ENCODE measurements at regions not wholly inside any gene's neighbourhood (a gene's known extent, or its start where the extent isn't known, plus 50 kb on each side); places are given as distances from the start of the nearest gene placed in this dataset.

- TF ChIP-seq, protein P1, sequence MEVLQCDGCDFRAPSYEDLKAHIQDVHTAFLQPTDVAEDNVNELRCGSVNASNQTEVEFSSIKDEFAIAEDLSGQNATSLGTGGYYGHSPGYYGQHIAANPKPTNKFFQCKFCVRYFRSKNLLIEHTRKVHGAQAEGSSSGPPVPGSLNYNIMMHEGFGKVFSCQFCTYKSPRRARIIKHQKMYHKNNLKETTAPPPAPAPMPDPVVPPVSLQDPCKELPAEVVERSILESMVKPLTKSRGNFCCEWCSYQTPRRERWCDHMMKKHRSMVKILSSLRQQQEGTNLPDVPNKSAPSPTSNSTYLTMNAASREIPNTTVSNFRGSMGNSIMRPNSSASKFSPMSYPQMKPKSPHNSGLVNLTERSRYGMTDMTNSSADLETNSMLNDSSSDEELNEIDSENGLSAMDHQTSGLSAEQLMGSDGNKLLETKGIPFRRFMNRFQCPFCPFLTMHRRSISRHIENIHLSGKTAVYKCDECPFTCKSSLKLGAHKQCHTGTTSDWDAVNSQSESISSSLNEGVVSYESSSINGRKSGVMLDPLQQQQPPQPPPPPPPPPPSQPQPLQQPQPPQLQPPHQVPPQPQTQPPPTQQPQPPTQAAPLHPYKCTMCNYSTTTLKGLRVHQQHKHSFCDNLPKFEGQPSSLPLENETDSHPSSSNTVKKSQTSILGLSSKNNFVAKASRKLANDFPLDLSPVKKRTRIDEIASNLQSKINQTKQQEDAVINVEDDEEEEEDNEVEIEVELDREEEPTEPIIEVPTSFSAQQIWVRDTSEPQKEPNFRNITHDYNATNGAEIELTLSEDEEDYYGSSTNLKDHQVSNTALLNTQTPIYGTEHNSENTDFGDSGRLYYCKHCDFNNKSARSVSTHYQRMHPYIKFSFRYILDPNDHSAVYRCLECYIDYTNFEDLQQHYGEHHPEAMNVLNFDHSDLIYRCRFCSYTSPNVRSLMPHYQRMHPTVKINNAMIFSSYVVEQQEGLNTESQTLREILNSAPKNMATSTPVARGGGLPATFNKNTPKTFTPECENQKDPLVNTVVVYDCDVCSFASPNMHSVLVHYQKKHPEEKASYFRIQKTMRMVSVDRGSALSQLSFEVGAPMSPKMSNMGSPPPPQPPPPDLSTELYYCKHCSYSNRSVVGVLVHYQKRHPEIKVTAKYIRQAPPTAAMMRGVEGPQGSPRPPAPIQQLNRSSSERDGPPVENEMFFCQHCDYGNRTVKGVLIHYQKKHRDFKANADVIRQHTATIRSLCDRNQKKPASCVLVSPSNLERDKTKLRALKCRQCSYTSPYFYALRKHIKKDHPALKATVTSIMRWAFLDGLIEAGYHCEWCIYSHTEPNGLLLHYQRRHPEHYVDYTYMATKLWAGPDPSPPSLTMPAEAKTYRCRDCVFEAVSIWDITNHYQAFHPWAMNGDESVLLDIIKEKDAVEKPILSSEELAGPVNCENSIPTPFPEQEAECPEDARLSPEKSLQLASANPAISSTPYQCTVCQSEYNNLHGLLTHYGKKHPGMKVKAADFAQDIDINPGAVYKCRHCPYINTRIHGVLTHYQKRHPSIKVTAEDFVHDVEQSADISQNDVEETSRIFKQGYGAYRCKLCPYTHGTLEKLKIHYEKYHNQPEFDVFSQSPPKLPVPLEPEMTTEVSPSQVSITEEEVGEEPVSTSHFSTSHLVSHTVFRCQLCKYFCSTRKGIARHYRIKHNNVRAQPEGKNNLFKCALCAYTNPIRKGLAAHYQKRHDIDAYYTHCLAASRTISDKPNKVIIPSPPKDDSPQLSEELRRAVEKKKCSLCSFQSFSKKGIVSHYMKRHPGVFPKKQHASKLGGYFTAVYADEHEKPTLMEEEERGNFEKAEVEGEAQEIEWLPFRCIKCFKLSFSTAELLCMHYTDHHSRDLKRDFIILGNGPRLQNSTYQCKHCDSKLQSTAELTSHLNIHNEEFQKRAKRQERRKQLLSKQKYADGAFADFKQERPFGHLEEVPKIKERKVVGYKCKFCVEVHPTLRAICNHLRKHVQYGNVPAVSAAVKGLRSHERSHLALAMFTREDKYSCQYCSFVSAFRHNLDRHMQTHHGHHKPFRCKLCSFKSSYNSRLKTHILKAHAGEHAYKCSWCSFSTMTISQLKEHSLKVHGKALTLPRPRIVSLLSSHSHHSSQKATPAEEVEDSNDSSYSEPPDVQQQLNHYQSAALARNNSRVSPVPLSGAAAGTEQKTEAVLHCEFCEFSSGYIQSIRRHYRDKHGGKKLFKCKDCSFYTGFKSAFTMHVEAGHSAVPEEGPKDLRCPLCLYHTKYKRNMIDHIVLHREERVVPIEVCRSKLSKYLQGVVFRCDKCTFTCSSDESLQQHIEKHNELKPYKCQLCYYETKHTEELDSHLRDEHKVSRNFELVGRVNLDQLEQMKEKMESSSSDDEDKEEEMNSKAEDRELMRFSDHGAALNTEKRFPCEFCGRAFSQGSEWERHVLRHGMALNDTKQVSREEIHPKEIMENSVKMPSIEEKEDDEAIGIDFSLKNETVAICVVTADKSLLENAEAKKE (CRISPR knock-in tag; IDR thresholded peaks at IDR 0.05): no peak
- no peak for TF ChIP-seq POLR2AphosphoS5 (IDR thresholded peaks at IDR 0.05; ENCODE audit: low read depth)
- no peak for TF ChIP-seq REST (IDR thresholded peaks at IDR 0.05; ENCODE audit: unreplicated experiment)
- TF ChIP-seq, protein P2, sequence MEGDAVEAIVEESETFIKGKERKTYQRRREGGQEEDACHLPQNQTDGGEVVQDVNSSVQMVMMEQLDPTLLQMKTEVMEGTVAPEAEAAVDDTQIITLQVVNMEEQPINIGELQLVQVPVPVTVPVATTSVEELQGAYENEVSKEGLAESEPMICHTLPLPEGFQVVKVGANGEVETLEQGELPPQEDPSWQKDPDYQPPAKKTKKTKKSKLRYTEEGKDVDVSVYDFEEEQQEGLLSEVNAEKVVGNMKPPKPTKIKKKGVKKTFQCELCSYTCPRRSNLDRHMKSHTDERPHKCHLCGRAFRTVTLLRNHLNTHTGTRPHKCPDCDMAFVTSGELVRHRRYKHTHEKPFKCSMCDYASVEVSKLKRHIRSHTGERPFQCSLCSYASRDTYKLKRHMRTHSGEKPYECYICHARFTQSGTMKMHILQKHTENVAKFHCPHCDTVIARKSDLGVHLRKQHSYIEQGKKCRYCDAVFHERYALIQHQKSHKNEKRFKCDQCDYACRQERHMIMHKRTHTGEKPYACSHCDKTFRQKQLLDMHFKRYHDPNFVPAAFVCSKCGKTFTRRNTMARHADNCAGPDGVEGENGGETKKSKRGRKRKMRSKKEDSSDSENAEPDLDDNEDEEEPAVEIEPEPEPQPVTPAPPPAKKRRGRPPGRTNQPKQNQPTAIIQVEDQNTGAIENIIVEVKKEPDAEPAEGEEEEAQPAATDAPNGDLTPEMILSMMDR (conservative IDR thresholded peaks at IDR 0.05; ENCODE audit: low read depth in 2 of 2): no peak
- TF ChIP-seq, protein P3, sequence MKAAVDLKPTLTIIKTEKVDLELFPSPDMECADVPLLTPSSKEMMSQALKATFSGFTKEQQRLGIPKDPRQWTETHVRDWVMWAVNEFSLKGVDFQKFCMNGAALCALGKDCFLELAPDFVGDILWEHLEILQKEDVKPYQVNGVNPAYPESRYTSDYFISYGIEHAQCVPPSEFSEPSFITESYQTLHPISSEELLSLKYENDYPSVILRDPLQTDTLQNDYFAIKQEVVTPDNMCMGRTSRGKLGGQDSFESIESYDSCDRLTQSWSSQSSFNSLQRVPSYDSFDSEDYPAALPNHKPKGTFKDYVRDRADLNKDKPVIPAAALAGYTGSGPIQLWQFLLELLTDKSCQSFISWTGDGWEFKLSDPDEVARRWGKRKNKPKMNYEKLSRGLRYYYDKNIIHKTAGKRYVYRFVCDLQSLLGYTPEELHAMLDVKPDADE (IDR thresholded peaks at IDR 0.05): no peak
- no peak for TF ChIP-seq STAT1 (IDR thresholded peaks at IDR 0.05; ENCODE audit: unreplicated experiment)
These were observed 115.1 kb upstream of the PELI1 start (continued) for GRCh38 chr2:64259312-64259711.

All from GM23338 (cell line).